HG03521 (cell line): ENCODE measurements at regions not wholly inside any gene's neighbourhood (a gene's known extent, or its start where the extent isn't known, plus 50 kb on each side); places are given as distances from the start of the nearest gene placed in this dataset.

Source experiments
- ATAC-seq: cut with Tn5 transposase; IDR thresholded peaks from one replicate; pipeline ENCODE4 v1.9.1; 2021; ENCODE audit warnings: mild to moderate bottlenecking, moderate library complexity; ENCODE audit not compliant: unreplicated experiment

DNA sequence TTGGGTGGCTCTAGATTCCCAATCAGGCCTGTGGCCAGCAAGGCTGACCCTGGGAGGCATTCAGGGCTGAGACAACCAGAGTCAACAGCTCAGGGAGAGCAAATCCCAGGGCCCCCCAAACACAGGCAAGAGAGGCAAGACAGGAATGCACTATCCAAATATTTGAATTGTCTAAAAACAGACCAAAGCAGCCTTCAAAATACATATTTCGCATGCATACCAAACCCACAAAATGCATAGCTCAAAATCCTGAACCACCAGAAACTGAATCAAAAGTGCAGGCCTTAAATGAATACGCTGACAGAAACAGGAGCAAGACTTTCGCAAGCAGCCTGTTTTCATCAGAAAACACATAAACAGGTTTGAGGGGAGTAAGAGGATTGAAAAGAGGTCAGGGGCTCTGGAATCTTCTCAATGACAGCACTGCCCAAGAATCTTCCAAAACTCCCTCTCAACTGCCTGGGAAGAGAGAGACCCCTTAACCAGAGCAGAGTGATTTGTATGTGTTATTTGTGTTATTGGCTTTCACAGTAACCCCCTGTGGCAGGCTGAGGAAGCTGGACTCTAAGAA, 213.6 kb upstream of the CDH5 start:
- no peak for ATAC-seq

GRCh38 chr16:66152181-66152580, 214.3 kb upstream of the CDH5 start:
- no peak for ATAC-seq

DNA sequence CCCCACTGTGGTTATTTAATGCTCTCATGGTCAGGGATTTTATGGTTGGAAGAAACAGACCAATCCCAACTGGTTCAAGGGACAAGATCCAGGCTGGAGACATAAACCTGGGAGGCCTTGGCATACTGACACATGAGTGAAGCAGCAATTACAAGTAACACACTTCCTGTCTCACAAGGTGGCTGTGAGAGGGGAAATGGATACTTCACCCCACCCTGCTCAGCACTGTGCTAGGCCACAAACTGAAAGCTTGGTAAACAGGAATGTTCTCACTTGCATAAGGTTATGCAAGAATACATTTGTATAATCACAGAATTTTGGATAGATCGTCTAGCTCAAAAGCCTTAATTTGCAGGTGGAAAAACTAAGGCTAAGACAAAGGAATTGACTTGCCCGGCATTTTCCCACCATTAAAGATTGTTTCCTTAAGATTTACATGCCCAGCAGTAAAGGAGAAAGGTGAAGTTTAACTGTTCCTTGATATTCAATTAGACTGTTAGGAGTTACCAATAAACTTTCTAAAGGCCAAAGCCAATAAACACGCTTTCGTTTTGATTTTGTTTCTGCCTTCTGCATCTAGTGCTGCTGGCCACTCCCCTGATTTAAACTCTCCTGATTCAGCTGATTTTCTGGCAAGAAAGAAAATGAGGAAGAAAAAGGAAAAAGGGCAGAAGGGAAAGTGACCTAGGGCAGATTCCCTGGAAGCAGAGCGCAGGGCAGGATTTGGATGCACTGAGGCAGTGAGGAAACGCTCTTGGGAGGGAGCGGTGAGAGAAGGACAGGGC, 215.6 kb upstream of the CDH5 start:
- no peak for ATAC-seq

DNA sequence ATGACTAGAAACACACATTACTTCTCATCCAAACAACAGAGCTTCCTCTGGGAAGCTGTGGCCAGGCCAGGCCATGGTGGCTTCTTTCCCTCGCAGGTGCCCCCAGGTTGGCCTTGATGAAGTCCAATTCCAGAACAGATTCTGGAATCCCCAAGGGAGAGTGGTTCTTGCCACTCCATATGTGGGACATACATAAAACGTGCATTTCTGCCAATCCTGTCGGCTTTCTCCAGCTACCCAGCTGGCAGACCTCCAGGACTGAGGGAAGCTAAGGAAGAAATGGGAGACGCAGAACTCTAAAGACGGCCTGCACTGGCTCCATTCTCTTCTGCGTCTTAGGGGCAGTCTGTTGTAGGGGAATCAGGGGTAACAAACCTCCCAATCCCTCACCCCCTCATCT, 219.2 kb upstream of the CDH5 start:
- ATAC-seq = no peak

GRCh38 chr16:66146798-66147197, 219.7 kb upstream of the CDH5 start:
- no peak for ATAC-seq

DNA sequence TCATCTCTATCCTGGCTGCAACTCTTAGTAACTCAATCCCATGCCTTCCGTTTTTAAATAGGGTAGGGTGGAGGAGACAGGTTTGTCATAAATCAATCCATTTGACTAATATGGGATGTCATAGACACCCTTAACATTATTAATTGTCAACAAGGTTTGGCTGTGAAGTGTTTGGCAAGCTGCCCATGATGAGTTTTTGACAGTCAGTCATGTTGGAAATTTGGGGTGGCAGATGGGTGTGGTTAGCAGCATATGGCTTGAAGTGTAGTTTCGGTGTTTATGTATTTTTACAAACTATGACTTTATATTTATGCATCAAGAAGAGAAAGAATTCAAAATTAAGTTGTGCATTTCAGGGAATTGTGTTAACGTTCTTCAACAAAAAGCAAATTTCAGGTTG, 221.8 kb upstream of the CDH5 start:
- ATAC-seq = no peak

GRCh38 chr16:66143415-66143814, 223.1 kb upstream of the CDH5 start:
- ATAC-seq = no peak

DNA sequence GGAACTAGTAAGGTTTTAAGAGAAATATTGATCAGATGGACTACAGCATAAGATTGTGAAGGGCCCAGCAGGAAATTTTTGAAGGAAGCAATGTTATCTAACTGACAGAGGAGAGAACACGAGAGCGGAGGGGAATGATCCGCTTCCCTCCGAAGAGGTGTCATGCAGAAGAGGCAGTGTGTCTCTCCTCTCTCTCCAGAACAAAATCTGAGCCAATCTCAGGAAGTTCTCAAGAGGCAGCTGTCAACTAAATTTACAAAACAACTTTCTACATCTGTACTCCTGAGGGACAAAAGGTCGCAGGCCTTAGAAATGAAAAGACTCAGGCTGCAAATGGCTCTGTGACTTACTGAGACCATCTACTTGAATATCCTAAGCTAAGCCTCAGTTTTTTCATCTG, 224.6 kb upstream of the CDH5 start:
- ATAC-seq = no peak

DNA sequence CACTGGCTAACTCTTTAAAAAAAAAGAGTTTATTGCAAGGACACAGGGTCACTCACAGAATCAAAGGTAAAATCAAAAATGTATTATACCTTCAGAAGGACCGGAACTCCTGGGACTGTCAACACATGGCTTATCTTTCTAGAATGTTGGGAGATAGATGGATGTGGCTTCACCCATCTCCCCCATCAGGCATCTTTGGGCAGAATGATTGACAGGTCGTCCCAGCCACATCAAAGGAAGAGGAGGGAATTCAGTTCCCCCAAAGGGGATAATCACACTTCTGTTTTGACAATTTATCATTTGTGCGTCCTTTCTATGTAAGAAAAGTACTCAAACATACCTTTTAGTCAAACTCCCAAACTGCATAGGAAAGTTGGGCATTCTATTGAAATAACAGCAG, 228.6 kb upstream of the CDH5 start:
- ATAC-seq = no peak

- no peak for ATAC-seq
Measured at GRCh38 chr16:66136841-66137240, 229.7 kb upstream of the CDH5 start.

- no peak for ATAC-seq
Measured at GRCh38 chr16:66135838-66136237, 230.7 kb upstream of the CDH5 start.

GRCh38 chr16:66135421-66135831, 231.1 kb upstream of the CDH5 start:
- no peak for ATAC-seq

GRCh38 chr16:66134875-66135274, 231.6 kb upstream of the CDH5 start:
- no peak for ATAC-seq

GRCh38 chr16:66133643-66134338, 232.7 kb upstream of the CDH5 start:
- no peak for ATAC-seq

GRCh38 chr16:66131895-66132294, 234.6 kb upstream of the CDH5 start:
- ATAC-seq = no peak

DNA sequence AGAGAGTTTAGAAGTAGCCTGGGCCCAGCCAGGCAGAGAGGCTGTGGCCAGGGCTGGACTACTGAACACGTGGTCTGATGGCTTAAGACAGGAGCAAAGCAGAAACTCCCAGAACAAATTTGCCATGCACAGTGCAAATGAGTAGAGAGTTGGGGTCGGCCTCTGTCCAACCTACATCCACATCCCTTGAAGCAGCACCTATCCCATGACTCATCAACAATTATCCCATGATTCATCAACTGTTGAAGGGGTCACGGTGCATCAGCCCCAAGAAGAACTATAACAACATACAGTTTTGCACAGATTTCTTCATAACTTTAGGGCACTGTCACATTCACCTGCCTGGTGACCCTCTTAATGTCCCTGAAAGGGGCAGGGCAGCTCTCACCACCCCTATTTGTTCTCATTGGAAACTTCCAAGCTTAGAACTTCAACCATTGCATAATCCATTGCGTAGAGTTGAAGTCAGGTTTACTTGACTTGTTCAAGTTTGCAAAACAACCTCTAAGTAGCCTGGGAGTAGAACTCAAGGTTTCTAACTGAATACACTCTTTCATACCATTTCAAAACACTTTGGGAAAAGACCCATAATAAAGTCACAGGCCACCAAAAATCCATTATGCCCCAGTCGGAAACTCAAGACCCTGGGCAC, 235.2 kb upstream of the CDH5 start:
- ATAC-seq = no peak

GRCh38 chr16:66130296-66130905, 236.1 kb upstream of the CDH5 start:
- ATAC-seq = no peak

GRCh38 chr16:66129196-66129595, 237.3 kb upstream of the CDH5 start:
- ATAC-seq = no peak

DNA sequence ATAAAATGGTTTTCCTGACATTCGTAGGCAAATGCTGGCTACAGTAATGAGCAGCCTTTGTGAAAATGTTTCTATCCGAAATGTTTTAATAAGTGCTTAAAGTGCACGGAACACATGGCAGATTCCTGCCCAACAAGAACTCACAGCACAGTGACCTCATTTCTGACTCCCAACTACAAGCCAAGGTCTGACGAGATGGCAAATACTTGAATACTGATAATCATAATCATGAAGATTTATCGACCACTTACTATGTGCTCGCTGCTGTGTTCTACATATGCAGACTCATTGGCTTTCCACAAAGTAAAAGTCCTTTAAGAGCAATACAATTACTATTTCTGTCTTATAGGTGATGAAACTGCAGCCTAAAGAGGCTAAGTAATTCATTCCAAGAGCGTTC, 238.1 kb upstream of the CDH5 start:
- ATAC-seq = no peak

- no peak for ATAC-seq
Measured at GRCh38 chr16:66127459-66128370, 238.8 kb upstream of the CDH5 start.
